Lower leg skin (tissue), 4 donors: ENCODE measurements at regions not wholly inside any gene's neighbourhood (a gene's known extent, or its start where the extent isn't known, plus 50 kb on each side); places are given as distances from the start of the nearest gene placed in this dataset.

Experiments
- DNase-seq, 2 donors: peaks; one replicate each; pipeline ENCODE4 v3.0.0-alpha.2; 2019; ENCODE audit warnings: low spot score in 2 of 2
- H3K4me3 ChIP-seq: fragments of 200-600 bp; sonication (generic); 2 replicates; pipeline ENCODE4 v1.5.1; 2017; ENCODE audit warnings: mild to moderate bottlenecking, low read depth; ENCODE audit not compliant: poor library complexity, severe bottlenecking
- POLR2A ChIP-seq, 2 donors: fragments of 450-650 bp; IDR thresholded peaks; one replicate each; pipeline ENCODE4 v1.6.1; 2016 to 2017; ENCODE audit warnings: antibody characterized with exemption in 2 of 2, mild to moderate bottlenecking in 1 of 2, moderate library complexity in 1 of 2
- WGBS, 2 donors: methylation state at CpG; one replicate each; pipeline ENCODE4 v1.1.5; 2018; 5-methylcytosine and 5-hydroxymethylcytosine counted together
- intact Hi-C: fragments of 100-400 bp; cut with DNase I; formaldehyde crosslinking; loops from one replicate; pipeline ENCODE4 v1.15.0; 2023; ENCODE audit warnings: low total_unique reads
- TF ChIP-seq, protein P1 (sequence below), 3 donors: fragments of 450-650 bp; IDR thresholded peaks; one replicate each; pipeline ENCODE4 v1.5.1; 2016; ENCODE audit warnings: antibody characterized with exemption in 3 of 3, mild to moderate bottlenecking in 3 of 3, moderate library complexity in 2 of 3

DNA sequence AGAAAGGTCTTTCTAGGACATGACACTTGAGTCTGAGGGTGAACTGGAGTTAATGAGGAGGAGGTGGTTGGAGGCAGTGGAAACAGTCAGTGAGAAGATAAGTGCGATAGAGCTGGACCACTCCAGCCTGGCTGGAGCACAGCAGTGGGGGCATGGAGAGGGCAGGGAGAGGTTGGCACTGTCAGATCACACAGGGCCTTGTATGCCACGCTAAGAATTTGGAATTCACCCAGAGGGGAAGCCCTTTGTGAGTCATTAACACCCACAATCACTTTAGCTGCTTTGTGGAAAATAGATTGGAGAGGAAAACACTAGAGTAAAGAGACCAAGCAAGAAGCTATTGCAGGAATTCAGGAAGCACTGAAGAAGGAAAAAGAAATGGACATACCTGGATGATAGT is 83.3 kb downstream of the ZNF621 start:
- H3K4me3 ChIP-seq, result no peak overlapping the region
- intact Hi-C loops, result no loop called here
- 36 to 38% methylated on average over 2 of the region's 2 CpGs for WGBS, 2 donors
- no peak for DNase-seq
- no peak for TF ChIP-seq POLR2A (IDR thresholded peaks at IDR 0.05)
- TF ChIP-seq, protein P1, sequence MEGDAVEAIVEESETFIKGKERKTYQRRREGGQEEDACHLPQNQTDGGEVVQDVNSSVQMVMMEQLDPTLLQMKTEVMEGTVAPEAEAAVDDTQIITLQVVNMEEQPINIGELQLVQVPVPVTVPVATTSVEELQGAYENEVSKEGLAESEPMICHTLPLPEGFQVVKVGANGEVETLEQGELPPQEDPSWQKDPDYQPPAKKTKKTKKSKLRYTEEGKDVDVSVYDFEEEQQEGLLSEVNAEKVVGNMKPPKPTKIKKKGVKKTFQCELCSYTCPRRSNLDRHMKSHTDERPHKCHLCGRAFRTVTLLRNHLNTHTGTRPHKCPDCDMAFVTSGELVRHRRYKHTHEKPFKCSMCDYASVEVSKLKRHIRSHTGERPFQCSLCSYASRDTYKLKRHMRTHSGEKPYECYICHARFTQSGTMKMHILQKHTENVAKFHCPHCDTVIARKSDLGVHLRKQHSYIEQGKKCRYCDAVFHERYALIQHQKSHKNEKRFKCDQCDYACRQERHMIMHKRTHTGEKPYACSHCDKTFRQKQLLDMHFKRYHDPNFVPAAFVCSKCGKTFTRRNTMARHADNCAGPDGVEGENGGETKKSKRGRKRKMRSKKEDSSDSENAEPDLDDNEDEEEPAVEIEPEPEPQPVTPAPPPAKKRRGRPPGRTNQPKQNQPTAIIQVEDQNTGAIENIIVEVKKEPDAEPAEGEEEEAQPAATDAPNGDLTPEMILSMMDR (IDR thresholded peaks at IDR 0.05), result no peak

DNA sequence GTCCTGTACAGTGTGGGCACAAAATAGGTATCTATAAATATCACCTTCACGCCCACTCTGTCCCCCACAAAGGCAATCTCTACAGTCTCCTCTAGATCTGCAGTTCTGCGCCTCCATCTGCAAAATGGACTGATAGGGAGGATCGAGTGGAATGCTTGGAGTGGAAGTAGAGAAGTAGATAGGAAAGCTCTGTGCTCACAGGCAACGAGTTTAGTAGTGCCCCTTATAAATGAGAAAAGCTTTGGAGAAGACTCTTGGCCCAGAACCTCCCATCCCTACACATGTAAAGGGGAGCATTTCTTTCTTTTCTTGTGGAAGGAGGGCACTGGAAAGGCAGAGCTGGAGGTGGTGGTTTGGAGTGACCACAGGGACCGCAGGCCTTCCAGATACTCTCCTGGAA is 88.5 kb downstream of the ZNF621 start:
- 92 to 95% methylated on average over 5 of the region's 5 CpGs for WGBS, 2 donors
- intact Hi-C loops, result no loop called here
- H3K4me3 ChIP-seq, result no peak overlapping the region
- no peak for DNase-seq
- TF ChIP-seq, protein P1 (IDR thresholded peaks at IDR 0.05), result no peak

DNA sequence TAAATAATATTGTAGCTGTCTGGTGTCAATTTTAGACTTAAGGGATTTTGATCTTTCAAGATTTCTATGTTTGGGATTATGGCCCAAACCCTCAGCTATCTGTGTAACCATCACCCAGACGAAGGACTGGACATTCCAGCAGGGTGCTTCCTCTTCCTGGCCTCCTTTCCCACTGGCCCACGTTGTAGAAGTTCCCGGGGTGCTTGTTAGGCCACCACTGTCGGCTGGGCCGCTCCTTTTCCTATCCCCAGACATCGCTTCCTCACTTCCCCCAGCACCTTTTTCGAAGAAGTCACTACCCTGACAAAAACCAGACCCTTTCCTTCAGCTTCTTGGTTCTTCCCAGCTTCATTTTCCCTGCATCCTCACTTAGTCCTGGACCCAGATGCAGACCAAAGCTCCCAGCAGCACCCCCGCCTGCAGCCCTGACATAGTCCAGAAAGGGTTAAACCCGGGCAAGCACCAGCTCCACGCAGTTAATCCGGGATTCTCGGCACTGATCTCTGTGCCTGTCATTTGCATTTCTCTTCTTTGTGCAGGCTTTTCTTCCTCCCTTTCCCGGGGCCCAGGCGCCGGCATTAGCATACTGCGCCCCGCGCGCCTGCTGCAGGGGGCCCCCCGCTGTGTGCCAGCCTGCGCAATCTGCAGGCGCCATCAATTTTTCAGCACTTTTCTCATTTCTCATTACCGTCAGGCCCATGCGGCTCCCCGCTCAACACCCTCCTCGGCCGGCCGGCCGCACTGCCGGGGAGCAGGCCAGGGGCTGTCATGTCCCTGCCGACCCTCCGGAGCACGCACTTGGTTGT is 90.6 kb downstream of the ZNF621 start:
- 24% methylated on average over 30 to 33 of the region's 33 CpGs for WGBS, 2 donors
- TF ChIP-seq, protein P1 (IDR thresholded peaks at IDR 0.05), result no peak
- no peak for TF ChIP-seq POLR2A (IDR thresholded peaks at IDR 0.05)
- no peak for DNase-seq
- intact Hi-C loops, result no loop called here
- no peak overlapping the region for H3K4me3 ChIP-seq

DNA sequence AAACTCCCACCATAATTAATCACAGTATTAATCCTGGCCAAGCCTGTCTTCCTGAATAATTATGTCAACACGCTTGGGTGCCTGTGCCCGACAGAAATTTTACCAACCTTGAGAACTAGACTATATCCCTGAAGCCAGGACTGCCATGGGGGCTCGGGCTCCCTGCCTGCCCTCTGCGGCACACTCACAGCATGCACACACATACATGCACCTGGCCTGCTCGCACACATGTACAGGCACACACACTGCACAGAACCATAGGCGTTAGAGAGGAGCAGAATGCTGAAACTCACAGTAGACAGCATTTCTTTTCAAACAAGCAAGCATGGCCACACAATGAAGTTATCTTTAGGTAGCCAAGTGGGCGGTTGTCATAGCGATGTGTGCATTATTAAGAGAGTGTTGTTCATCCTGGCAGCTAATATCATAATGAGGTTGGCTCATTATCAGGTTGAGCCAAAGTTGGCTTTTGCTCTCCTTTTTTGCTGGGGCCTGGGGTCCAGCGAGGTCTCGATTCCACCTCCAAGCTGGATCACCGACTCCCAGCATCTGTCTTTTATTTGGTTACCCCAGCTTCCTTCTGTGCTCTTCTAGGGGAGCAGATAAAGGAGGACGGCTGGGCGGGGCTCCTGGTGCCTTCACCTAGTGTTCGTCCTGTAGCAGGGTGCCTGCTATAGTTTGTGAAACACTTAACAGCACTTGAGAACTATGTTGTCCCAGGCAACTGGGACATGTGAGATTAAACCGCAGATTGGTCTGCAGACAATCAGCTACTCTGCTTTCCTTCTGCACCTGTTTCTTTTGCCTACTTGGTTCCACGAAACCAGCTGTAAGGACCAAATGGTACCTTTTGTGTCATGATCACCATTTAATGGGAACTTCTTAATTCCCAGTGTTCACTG is 91.4 kb downstream of the ZNF621 start:
- WGBS, 2 donors, result 64 to 72% methylated on average over 16 of the region's 16 CpGs
- no peak overlapping the region for H3K4me3 ChIP-seq
- intact Hi-C loops, result no loop called here
- TF ChIP-seq, protein P1 (IDR thresholded peaks at IDR 0.05), result no peak
- TF ChIP-seq POLR2A (IDR thresholded peaks at IDR 0.05), result no peak
- DNase-seq, result no peak

DNA sequence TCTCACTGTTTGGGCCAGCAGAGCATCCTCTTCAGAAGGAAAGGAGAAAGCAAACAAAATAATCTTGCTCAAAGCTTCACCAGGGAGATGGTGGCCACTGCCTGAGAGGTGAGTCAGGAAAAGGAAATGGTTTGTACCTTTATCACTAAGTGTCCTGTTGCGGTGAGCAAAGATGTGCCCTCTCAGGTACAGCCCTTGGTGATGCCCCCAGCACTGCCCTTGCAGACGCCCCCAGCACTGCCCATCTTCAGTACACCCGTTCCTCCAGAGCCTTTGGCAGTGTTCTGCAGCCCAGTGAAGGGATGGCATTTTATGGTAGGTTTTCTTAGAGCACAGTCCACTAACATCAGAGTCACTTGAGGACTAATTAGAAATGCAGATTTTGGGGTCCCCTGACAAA is 92.3 kb downstream of the ZNF621 start:
- no peak for TF ChIP-seq POLR2A (IDR thresholded peaks at IDR 0.05)
- TF ChIP-seq, protein P1 (IDR thresholded peaks at IDR 0.05), result no peak
- WGBS, 2 donors, result 77 to 97% methylated on average over 3 of the region's 3 CpGs
- intact Hi-C loops, result no loop called here
- no peak overlapping the region for H3K4me3 ChIP-seq
- no peak for DNase-seq
